ENCODE measurements at regions not wholly inside any gene's neighbourhood (a gene's known extent, or its start where the extent isn't known, plus 50 kb on each side); places are given as distances from the start of the nearest gene placed in this dataset.

- no peak for DNase-seq (ENCODE audit: extremely low read depth, low read depth)
- no peak for TF ChIP-seq CTCF (IDR thresholded peaks at IDR 0.05; ENCODE audit: low read depth, low read length)
Observed at GRCh38 chr22:49331223-49331815, 496.4 kb downstream of the BRD1 start.

- no peak for DNase-seq (ENCODE audit: extremely low read depth, low read depth)
- TF ChIP-seq CTCF (IDR thresholded peaks at IDR 0.05; ENCODE audit: low read depth, low read length): no peak
Observed at GRCh38 chr22:49330421-49331222, 497.1 kb downstream of the BRD1 start.

GRCh38 chr22:49329636-49330035 lies 498.0 kb downstream of the BRD1 start:
- DNase-seq (ENCODE audit: extremely low read depth, low read depth): no peak
- no peak for TF ChIP-seq CTCF (IDR thresholded peaks at IDR 0.05; ENCODE audit: low read depth, low read length)

GRCh38 chr22:49328630-49329405 lies 498.9 kb downstream of the BRD1 start:
- no peak for TF ChIP-seq CTCF (IDR thresholded peaks at IDR 0.05; ENCODE audit: low read depth, low read length)
- no peak for DNase-seq (ENCODE audit: extremely low read depth, low read depth)

GRCh38 chr22:49328118-49328475 lies 499.6 kb downstream of the BRD1 start:
- DNase-seq (ENCODE audit: extremely low read depth, low read depth): no peak
- TF ChIP-seq CTCF (IDR thresholded peaks at IDR 0.05; ENCODE audit: low read depth, low read length): no peak

- no peak for TF ChIP-seq CTCF (IDR thresholded peaks at IDR 0.05; ENCODE audit: low read depth, low read length)
- no peak for DNase-seq (ENCODE audit: extremely low read depth, low read depth)
Observed at GRCh38 chr22:49327411-49328117, 500.1 kb downstream of the BRD1 start.
